ENCODE measurements at regions not wholly inside any gene's neighbourhood (a gene's known extent, or its start where the extent isn't known, plus 50 kb on each side); places are given as distances from the start of the nearest gene placed in this dataset.

- no peak for DNase-seq (ENCODE audit: extremely low read depth, low read depth, low spot score)
These were observed 77.9 kb upstream of the SOX5 start for GRCh38 chr12:24027352-24027751.

GRCh38 chr12:24025153-24025798 is 75.8 kb upstream of the SOX5 start:
- DNase-seq (ENCODE audit: extremely low read depth, low read depth, low spot score): no peak

- DNase-seq (ENCODE audit: extremely low read depth, low read depth, low spot score): no peak
These were observed 73.6 kb upstream of the SOX5 start for GRCh38 chr12:24023081-24023480.

GRCh38 chr12:24021164-24021502 is 71.7 kb upstream of the SOX5 start:
- no peak for DNase-seq (ENCODE audit: extremely low read depth, low read depth, low spot score)

GRCh38 chr12:24020397-24021163 is 71.1 kb upstream of the SOX5 start:
- no peak for DNase-seq (ENCODE audit: extremely low read depth, low read depth, low spot score)

- no peak for DNase-seq (ENCODE audit: extremely low read depth, low read depth, low spot score)
These were observed 66.3 kb upstream of the SOX5 start for GRCh38 chr12:24015833-24016160.

GRCh38 chr12:24014915-24015832 is 65.7 kb upstream of the SOX5 start:
- no peak for DNase-seq (ENCODE audit: extremely low read depth, low read depth, low spot score)

GRCh38 chr12:24014240-24014639 is 64.8 kb upstream of the SOX5 start:
- DNase-seq (ENCODE audit: extremely low read depth, low read depth, low spot score): no peak

- no peak for DNase-seq (ENCODE audit: extremely low read depth, low read depth, low spot score)
These were observed 63.1 kb upstream of the SOX5 start for GRCh38 chr12:24012528-24012927.

GRCh38 chr12:24011927-24012507 is 62.5 kb upstream of the SOX5 start:
- no peak for DNase-seq (ENCODE audit: extremely low read depth, low read depth, low spot score)

- no peak for DNase-seq (ENCODE audit: extremely low read depth, low read depth, low spot score)
These were observed 58.7 kb upstream of the SOX5 start for GRCh38 chr12:24008166-24008565.

Measured in glomerular endothelial cell (primary cell).